SK-N-SH (cell line): ENCODE measurements at regions not wholly inside any gene's neighbourhood (a gene's known extent, or its start where the extent isn't known, plus 50 kb on each side); places are given as distances from the start of the nearest gene placed in this dataset.

ENCODE experiments used
- CTCF ChIA-PET: fragments of 300-600, 350-600 bp; formaldehyde crosslinking; extraction: SDS; loops from one replicate; lab custom pipeline; 2021; lab: Yijun Ruan, JAX
- POLR2A ChIA-PET: fragments of 350-600 bp; sonication (Branson Sonifier 250); formaldehyde crosslinking; extraction: SDS; loops from one replicate; lab custom pipeline; 2020; ENCODE audit warnings: antibody characterized with exemption, inconsistent platforms; lab: Yijun Ruan, JAX
- DNase-seq: peaks from one replicate; pipeline ENCODE4 v3.0.0; 2012
- H2AFZ ChIP-seq: fragments of 200-600 bp; sonication (generic); 2 replicates; pipeline ENCODE4 v1.8.1; 2016; ENCODE audit warnings: antibody characterized with exemption, mild to moderate bottlenecking, low read depth
- H3F3A ChIP-seq: fragments of 200-600 bp; sonication (generic); replicated peaks from 2 replicates; pipeline ENCODE3; 2016; ENCODE audit warnings: antibody characterized with exemption, mild to moderate bottlenecking; ENCODE audit not compliant: insufficient read depth
- H3K27ac ChIP-seq, 2 experiments: fragments of 200-500 bp in 1 of 2; fragments of 200-600 bp in 1 of 2; sonication (Bioruptor generic) in 1 of 2; sonication (generic), shearing (Covaris generic) in 1 of 2; 2 replicates each; pipeline versions ENCODE4 v1.5.1 to v1.6.1; 2014 to 2016; ENCODE audit warnings: low read depth in 2 of 2, inconsistent platforms in 1 of 2, low read length in 1 of 2, mild to moderate bottlenecking in 1 of 2, mixed read lengths in 1 of 2
- H3K27me3 ChIP-seq: fragments of 200-600 bp; sonication (generic), shearing (Covaris generic); 2 replicates; pipeline ENCODE4 v1.6.1; 2016; ENCODE audit warnings: mixed run types; ENCODE audit not compliant: insufficient read depth
- H3K36me3 ChIP-seq, 2 experiments: fragments of 200-500 bp in 1 of 2; fragments of 200-600 bp in 1 of 2; sonication (Bioruptor generic) in 1 of 2; sonication (generic) in 1 of 2; replicated peaks in 1 of 2; 2 replicates each; pipeline versions ENCODE3 to v1.5.1; 2014 to 2016; ENCODE audit warnings: low read length in 1 of 2, mild to moderate bottlenecking in 1 of 2; ENCODE audit not compliant: insufficient read depth in 2 of 2, control insufficient read depth in 1 of 2
- H3K4me1 ChIP-seq, 2 experiments: fragments of 200-500 bp in 1 of 2; fragments of 200-600 bp in 1 of 2; sonication (Bioruptor generic) in 1 of 2; sonication (generic), shearing (Covaris generic) in 1 of 2; 2 replicates each; pipeline versions ENCODE4 v1.5.1 to v1.6.1; 2014 to 2016; ENCODE audit warnings: low read depth in 1 of 2, low read length in 1 of 2, mixed run types in 1 of 2; ENCODE audit not compliant: insufficient read depth in 2 of 2, control insufficient read depth in 1 of 2
- H3K4me2 ChIP-seq: fragments of 200-600 bp; sonication (generic), shearing (Covaris generic); 2 replicates; pipeline ENCODE4 v1.6.1; 2017; ENCODE audit warnings: mixed run types
- H3K4me3 ChIP-seq, 2 experiments: fragments of 200-500 bp in 1 of 2; fragments of 200-600 bp in 1 of 2; sonication (Bioruptor generic) in 1 of 2; sonication (generic), shearing (Covaris generic) in 1 of 2; 2 replicates each; pipeline versions ENCODE4 v1.5.1 to v1.8.1; 2014 to 2016; ENCODE audit warnings: low read depth in 2 of 2, inconsistent platforms in 1 of 2, low read length in 1 of 2, mild to moderate bottlenecking in 1 of 2, mixed read lengths in 1 of 2, moderate library complexity in 1 of 2
- H3K79me2 ChIP-seq: fragments of 200-600 bp; sonication (generic); 2 replicates; pipeline ENCODE4 v1.8.1; 2017; ENCODE audit warnings: mild to moderate bottlenecking; ENCODE audit not compliant: insufficient read depth
- H3K9ac ChIP-seq: fragments of 200-600 bp; sonication (generic); 2 replicates; pipeline ENCODE4 v1.6.1; 2017; ENCODE audit warnings: mixed run types
- H3K9me2 ChIP-seq: fragments of 200-600 bp; sonication (generic); 2 replicates; pipeline ENCODE4 v1.6.1; 2017; ENCODE audit warnings: mixed run types
- H3K9me3 ChIP-seq: fragments of 200-600 bp; sonication (generic); 2 replicates; pipeline ENCODE4 v1.6.1; 2017; ENCODE audit warnings: mixed run types, mild to moderate bottlenecking, moderate library complexity
- H4K20me1 ChIP-seq: fragments of 200-600 bp; sonication (generic); 2 replicates; pipeline ENCODE4 v1.6.1; 2017; ENCODE audit warnings: mild to moderate bottlenecking, mixed run types; ENCODE audit not compliant: insufficient read depth
- CHD2 ChIP-seq: fragments of 150-350 bp; IDR thresholded peaks from 2 replicates; pipeline ENCODE4 v1.6.1; 2018; ENCODE audit warnings: low read length; ENCODE audit not compliant: partially characterized antibody
- EP300 ChIP-seq, 2 experiments: IDR thresholded peaks; 2 replicates each; pipeline versions ENCODE4 v1.4.0 to v1.6.1; 2012; ENCODE audit warnings: borderline replicate concordance in 1 of 2, low read depth in 1 of 2, low read length in 1 of 2
- FOXJ3 ChIP-seq: sonication (generic); formaldehyde crosslinking; IDR thresholded peaks from 2 replicates; pipeline ENCODE4 v1.5.1; 2020; ENCODE audit warnings: mild to moderate bottlenecking, missing genetic modification reagents
- FOXM1 ChIP-seq: IDR thresholded peaks from 2 replicates; pipeline ENCODE4 v1.4.0; 2012; ENCODE audit warnings: low read depth, mild to moderate bottlenecking
- GATA2 ChIP-seq: sonication (generic); formaldehyde crosslinking; IDR thresholded peaks from 2 replicates; pipeline ENCODE4 v1.5.0; 2020; ENCODE audit warnings: mild to moderate bottlenecking, missing genetic modification reagents
- MEF2A ChIP-seq: IDR thresholded peaks from 2 replicates; pipeline ENCODE4 v1.4.0; 2012; ENCODE audit warnings: low read depth, borderline replicate concordance
- MXI1 ChIP-seq: IDR thresholded peaks from 2 replicates; pipeline ENCODE4 v1.6.1; 2012; ENCODE audit warnings: mild to moderate bottlenecking, low read depth, low read length, improper control_type of control experiment
- POLR2AphosphoS5 ChIP-seq: IDR thresholded peaks from 2 replicates; pipeline ENCODE4 v1.6.1; 2012; ENCODE audit warnings: low read depth, low read length
- RCOR1 ChIP-seq: fragments of 150-350 bp; IDR thresholded peaks from 2 replicates; pipeline ENCODE4 v1.6.1; 2017; ENCODE audit warnings: antibody characterized with exemption, low read length
- RXRA ChIP-seq: IDR thresholded peaks from 2 replicates; pipeline ENCODE4 v1.4.0; 2012; ENCODE audit warnings: low read depth, mild to moderate bottlenecking, borderline replicate concordance
- SIN3A ChIP-seq: IDR thresholded peaks from 2 replicates; pipeline ENCODE4 v1.6.1; 2012; ENCODE audit warnings: low read depth, mild to moderate bottlenecking, low read length, moderate library complexity, borderline replicate concordance
- TAF1 ChIP-seq: IDR thresholded peaks from 2 replicates; pipeline ENCODE4 v1.6.1; 2012; ENCODE audit warnings: low read depth, mild to moderate bottlenecking, low read length, moderate library complexity, borderline replicate concordance
- TCF12 ChIP-seq: IDR thresholded peaks from 2 replicates; pipeline ENCODE4 v1.4.0; 2012
- TEAD4 ChIP-seq: IDR thresholded peaks from 2 replicates; pipeline ENCODE4 v1.4.0; 2012; ENCODE audit warnings: mild to moderate bottlenecking, borderline replicate concordance; ENCODE audit not compliant: insufficient read depth
- YY1 ChIP-seq: IDR thresholded peaks from 2 replicates; pipeline ENCODE4 v1.4.0; 2012; ENCODE audit warnings: low read depth, mild to moderate bottlenecking
- WGBS: methylation state at CpG from one replicate; pipeline ENCODE4 v1.1.6; 2017; ENCODE audit warnings: low lambda C conversion rate; 5-methylcytosine and 5-hydroxymethylcytosine counted together
- TF ChIP-seq, protein P1 (sequence below): fragments of 200-600 bp; sonication (generic); IDR thresholded peaks from 2 replicates; pipeline ENCODE4 v1.6.1; 2017; ENCODE audit warnings: antibody characterized with exemption, mild to moderate bottlenecking, moderate library complexity
- TF ChIP-seq, protein P2 (sequence below): IDR thresholded peaks from 2 replicates; pipeline ENCODE4; 2012
- TF ChIP-seq, protein P3 (sequence below): IDR thresholded peaks from 2 replicates; pipeline ENCODE4 v1.6.1; 2012; ENCODE audit warnings: mild to moderate bottlenecking, low read depth, low read length, moderate library complexity
- TF ChIP-seq, protein P4 (sequence below): IDR thresholded peaks from 2 replicates; pipeline ENCODE4 v1.4.0; 2012; ENCODE audit warnings: low read depth

DNA sequence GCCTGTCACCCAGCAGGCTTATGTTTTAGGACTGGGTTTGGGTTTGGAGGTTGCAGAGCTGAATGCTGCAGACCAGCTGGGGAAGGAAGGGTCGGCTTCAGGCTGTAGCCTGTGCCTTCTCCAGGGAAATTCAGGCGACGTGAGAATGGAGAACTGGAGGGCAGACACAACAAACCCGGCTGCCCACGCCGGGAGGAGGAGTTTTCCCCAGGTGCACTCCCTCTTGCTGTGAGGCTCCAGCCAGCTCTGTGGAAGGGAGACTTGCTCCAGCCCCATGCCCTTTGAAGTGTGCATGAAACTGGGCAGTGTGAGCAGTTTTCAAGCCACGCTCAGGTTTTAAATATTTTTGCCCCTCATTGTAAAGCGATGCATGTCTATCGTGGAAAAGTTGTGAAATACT lies 279.1 kb downstream of the CCSER2 start:
- no peaks in the 10 kb centered on the region for H3K9me2 ChIP-seq
- no peak for DNase-seq
- CTCF ChIA-PET = no interaction called here
- H3F3A ChIP-seq = no peaks in the 10 kb centered on the region
- H3K9ac ChIP-seq = no peak overlapping the region
- H3K4me3 ChIP-seq = no peak overlapping the region
- no peaks in the 10 kb centered on the region for H3K36me3 ChIP-seq
- no peaks in the 10 kb centered on the region for H3K27me3 ChIP-seq
- H3K79me2 ChIP-seq = no peaks in the 10 kb centered on the region
- 30% methylated on average over 9 of the region's 9 CpGs for WGBS
- H3K27ac ChIP-seq = no peak overlapping the region
- POLR2A ChIA-PET = no interaction called here
- no peaks in the 10 kb centered on the region for H3K9me3 ChIP-seq
- no peak overlapping the region for H3K4me2 ChIP-seq
- no peaks in the 10 kb centered on the region for H4K20me1 ChIP-seq
- H2AFZ ChIP-seq = no peak overlapping the region
- TF ChIP-seq FOXM1 (no peak), MEF2A (no peak), CHD2 (no peak), TEAD4 (no peak), TCF12 (no peak), RXRA (no peak), SIN3A (no peak), GATA2 (CRISPR knock-in tag) (no peak), RCOR1 (no peak), YY1 (no peak), MXI1 (no peak), TAF1 (no peak), FOXJ3 (CRISPR knock-in tag) (no peak), EP300 (IDR thresholded peaks at IDR 0.05; ENCODE audit: borderline replicate concordance in 1 of 2, low read depth in 1 of 2, low read length in 1 of 2) (no peak), POLR2AphosphoS5 (no peak)
- TF ChIP-seq, protein P1, sequence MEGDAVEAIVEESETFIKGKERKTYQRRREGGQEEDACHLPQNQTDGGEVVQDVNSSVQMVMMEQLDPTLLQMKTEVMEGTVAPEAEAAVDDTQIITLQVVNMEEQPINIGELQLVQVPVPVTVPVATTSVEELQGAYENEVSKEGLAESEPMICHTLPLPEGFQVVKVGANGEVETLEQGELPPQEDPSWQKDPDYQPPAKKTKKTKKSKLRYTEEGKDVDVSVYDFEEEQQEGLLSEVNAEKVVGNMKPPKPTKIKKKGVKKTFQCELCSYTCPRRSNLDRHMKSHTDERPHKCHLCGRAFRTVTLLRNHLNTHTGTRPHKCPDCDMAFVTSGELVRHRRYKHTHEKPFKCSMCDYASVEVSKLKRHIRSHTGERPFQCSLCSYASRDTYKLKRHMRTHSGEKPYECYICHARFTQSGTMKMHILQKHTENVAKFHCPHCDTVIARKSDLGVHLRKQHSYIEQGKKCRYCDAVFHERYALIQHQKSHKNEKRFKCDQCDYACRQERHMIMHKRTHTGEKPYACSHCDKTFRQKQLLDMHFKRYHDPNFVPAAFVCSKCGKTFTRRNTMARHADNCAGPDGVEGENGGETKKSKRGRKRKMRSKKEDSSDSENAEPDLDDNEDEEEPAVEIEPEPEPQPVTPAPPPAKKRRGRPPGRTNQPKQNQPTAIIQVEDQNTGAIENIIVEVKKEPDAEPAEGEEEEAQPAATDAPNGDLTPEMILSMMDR = no peak
- TF ChIP-seq, protein P2, sequence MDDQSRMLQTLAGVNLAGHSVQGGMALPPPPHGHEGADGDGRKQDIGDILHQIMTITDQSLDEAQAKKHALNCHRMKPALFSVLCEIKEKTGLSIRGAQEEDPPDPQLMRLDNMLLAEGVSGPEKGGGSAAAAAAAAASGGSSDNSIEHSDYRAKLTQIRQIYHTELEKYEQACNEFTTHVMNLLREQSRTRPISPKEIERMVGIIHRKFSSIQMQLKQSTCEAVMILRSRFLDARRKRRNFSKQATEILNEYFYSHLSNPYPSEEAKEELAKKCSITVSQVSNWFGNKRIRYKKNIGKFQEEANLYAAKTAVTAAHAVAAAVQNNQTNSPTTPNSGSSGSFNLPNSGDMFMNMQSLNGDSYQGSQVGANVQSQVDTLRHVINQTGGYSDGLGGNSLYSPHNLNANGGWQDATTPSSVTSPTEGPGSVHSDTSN = no peak
- TF ChIP-seq, protein P3, sequence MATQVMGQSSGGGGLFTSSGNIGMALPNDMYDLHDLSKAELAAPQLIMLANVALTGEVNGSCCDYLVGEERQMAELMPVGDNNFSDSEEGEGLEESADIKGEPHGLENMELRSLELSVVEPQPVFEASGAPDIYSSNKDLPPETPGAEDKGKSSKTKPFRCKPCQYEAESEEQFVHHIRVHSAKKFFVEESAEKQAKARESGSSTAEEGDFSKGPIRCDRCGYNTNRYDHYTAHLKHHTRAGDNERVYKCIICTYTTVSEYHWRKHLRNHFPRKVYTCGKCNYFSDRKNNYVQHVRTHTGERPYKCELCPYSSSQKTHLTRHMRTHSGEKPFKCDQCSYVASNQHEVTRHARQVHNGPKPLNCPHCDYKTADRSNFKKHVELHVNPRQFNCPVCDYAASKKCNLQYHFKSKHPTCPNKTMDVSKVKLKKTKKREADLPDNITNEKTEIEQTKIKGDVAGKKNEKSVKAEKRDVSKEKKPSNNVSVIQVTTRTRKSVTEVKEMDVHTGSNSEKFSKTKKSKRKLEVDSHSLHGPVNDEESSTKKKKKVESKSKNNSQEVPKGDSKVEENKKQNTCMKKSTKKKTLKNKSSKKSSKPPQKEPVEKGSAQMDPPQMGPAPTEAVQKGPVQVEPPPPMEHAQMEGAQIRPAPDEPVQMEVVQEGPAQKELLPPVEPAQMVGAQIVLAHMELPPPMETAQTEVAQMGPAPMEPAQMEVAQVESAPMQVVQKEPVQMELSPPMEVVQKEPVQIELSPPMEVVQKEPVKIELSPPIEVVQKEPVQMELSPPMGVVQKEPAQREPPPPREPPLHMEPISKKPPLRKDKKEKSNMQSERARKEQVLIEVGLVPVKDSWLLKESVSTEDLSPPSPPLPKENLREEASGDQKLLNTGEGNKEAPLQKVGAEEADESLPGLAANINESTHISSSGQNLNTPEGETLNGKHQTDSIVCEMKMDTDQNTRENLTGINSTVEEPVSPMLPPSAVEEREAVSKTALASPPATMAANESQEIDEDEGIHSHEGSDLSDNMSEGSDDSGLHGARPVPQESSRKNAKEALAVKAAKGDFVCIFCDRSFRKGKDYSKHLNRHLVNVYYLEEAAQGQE = no peak
- TF ChIP-seq, protein P4, sequence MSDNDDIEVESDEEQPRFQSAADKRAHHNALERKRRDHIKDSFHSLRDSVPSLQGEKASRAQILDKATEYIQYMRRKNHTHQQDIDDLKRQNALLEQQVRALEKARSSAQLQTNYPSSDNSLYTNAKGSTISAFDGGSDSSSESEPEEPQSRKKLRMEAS = no peak
- H3K4me1 ChIP-seq = no peaks in the 10 kb centered on the region
